OCI-LY7 (cell line): ENCODE measurements at regions not wholly inside any gene's neighbourhood (a gene's known extent, or its start where the extent isn't known, plus 50 kb on each side); places are given as distances from the start of the nearest gene placed in this dataset.

Experiments used
- CTCF ChIP-seq: fragments of 200-600 bp; sonication (generic); conservative IDR thresholded peaks from 2 replicates; pipeline ENCODE4 v1.5.1; 2014; ENCODE audit warnings: mild to moderate bottlenecking, antibody characterized with exemption, low read length, moderate library complexity, mixed read lengths
- EZH2phosphoT487 ChIP-seq: fragments of 200-600 bp; sonication (generic); IDR thresholded peaks from 2 replicates; pipeline ENCODE4 v1.6.1; 2018; ENCODE audit warnings: low read depth, borderline replicate concordance, mild to moderate bottlenecking, mixed run types, antibody characterized with exemption, low read length, moderate library complexity, mixed read lengths

- TF ChIP-seq CTCF (no peak), EZH2phosphoT487 (no peak)
These were observed 59.9 kb upstream of the GPR6 start for GRCh38 chr6:109918227-109918626.
